ENCODE measurements at regions not wholly inside any gene's neighbourhood (a gene's known extent, or its start where the extent isn't known, plus 50 kb on each side); places are given as distances from the start of the nearest gene placed in this dataset.

DNA sequence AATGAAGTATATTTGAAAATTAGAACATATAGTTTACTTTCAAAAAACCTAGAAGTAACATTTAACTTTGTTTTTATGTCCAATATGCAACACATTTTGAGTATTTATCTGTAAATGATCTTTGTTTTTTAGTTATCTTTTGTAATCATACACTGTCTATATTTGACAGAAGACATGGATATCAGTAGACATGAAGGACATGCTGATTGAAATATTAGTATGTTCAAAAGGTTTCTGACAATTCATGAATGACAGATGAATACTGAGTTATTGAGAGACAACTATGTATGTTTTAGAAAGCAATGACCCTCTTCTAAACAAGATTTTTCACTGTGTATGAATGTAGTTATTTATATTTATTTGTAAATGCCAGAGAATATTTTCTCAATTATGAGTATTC is 215.6 kb upstream of the TMEFF2 start:
- H3K79me2 ChIP-seq (ENCODE audit: control insufficient read depth, insufficient read depth, low read length): no peaks in the 10 kb centered on the region
- no peaks in the 10 kb centered on the region for H3K9me3 ChIP-seq (replicated peaks; ENCODE audit: control insufficient read depth, insufficient read depth, low read length)
- H3K9ac ChIP-seq (replicated peaks; ENCODE audit: extremely low read depth, insufficient read depth, low read length): no peak overlapping the region
- no peaks in the 10 kb centered on the region for H4K20me1 ChIP-seq (replicated peaks; ENCODE audit: control insufficient read depth, extremely low read depth, insufficient read depth, low read length)
- H3K9me1 ChIP-seq (replicated peaks; ENCODE audit: control insufficient read depth, extremely low read depth, insufficient read depth, low read length): no peaks in the 10 kb centered on the region
- dilution Hi-C loops (cut with MboI; ENCODE audit: extremely low pct_ligation_motif_present, low sequenced_read_pairs) (no loop called here), intact Hi-C loops (cut with micrococcal nuclease) (no loop called here)
- H3K27me3 ChIP-seq (ENCODE audit: control insufficient read depth in 2 of 2, insufficient read depth in 2 of 2, low read length in 2 of 2): no peaks in the 10 kb centered on the region
- H3K27ac ChIP-seq (ENCODE audit: insufficient read depth, low read depth, low read length): no peak overlapping the region
- ChIA-PET POLR2A (no interaction called here), CTCF (no interaction called here)
- no peak overlapping the region for H3K4me3 ChIP-seq (replicated peaks in 1 of 3; ENCODE audit: insufficient read depth in 1 of 3, low read depth in 1 of 3, low read length in 3 of 3)
- H3K36me3 ChIP-seq (ENCODE audit: control insufficient read depth in 2 of 2, extremely low read depth in 1 of 2, insufficient read depth in 2 of 2, low read length in 2 of 2): no peaks in the 10 kb centered on the region
- DNase-seq (ENCODE audit: low read depth, low spot score) (no peak), FAIRE-seq (no peak)
- no peaks in the 10 kb centered on the region for H3K4me1 ChIP-seq (ENCODE audit: control insufficient read depth, extremely low read depth, insufficient read depth, low read length)
- BruUV-seq (replicated peaks): no TSS peak
- H3K4me2 ChIP-seq (ENCODE audit: insufficient read depth, low read length): no peak overlapping the region
- H2AFZ ChIP-seq (ENCODE audit: low read depth, low read length): no peak overlapping the region
- no peak for TF ChIP-seq MYC (IDR thresholded peaks at IDR 0.05; ENCODE audit: low read depth, low read length)
- TF ChIP-seq, protein P1, sequence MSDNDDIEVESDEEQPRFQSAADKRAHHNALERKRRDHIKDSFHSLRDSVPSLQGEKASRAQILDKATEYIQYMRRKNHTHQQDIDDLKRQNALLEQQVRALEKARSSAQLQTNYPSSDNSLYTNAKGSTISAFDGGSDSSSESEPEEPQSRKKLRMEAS (IDR thresholded peaks at IDR 0.05; ENCODE audit: insufficient read depth, insufficient read length): no peak
- TF ChIP-seq, protein P2, sequence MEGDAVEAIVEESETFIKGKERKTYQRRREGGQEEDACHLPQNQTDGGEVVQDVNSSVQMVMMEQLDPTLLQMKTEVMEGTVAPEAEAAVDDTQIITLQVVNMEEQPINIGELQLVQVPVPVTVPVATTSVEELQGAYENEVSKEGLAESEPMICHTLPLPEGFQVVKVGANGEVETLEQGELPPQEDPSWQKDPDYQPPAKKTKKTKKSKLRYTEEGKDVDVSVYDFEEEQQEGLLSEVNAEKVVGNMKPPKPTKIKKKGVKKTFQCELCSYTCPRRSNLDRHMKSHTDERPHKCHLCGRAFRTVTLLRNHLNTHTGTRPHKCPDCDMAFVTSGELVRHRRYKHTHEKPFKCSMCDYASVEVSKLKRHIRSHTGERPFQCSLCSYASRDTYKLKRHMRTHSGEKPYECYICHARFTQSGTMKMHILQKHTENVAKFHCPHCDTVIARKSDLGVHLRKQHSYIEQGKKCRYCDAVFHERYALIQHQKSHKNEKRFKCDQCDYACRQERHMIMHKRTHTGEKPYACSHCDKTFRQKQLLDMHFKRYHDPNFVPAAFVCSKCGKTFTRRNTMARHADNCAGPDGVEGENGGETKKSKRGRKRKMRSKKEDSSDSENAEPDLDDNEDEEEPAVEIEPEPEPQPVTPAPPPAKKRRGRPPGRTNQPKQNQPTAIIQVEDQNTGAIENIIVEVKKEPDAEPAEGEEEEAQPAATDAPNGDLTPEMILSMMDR (IDR thresholded peaks at IDR 0.05; ENCODE audit: extremely low read depth in 1 of 2, insufficient read depth in 1 of 2, low read depth in 1 of 2, low read length in 2 of 2): no peak
- no peak for TF ChIP-seq GATA2 (IDR thresholded peaks at IDR 0.05; ENCODE audit: insufficient read depth, insufficient read length, low read depth, low read length)
- TF ChIP-seq FOS (IDR thresholded peaks at IDR 0.05; ENCODE audit: borderline replicate concordance, insufficient read depth, low read length): no peak
- TF ChIP-seq POLR2A (IDR thresholded peaks at IDR 0.05; ENCODE audit: low read depth, low read length): no peak
- TF ChIP-seq JUN (IDR thresholded peaks at IDR 0.05; ENCODE audit: borderline replicate concordance, insufficient read depth, insufficient read length, low read depth): no peak
- no peak for TF ChIP-seq EZH2 (IDR thresholded peaks at IDR 0.05; ENCODE audit: borderline replicate concordance, low read depth, low read length, severe bottlenecking)
- TF ChIP-seq POLR2AphosphoS5 (IDR thresholded peaks at IDR 0.05; ENCODE audit: insufficient read depth, low read depth, low read length): no peak

All from endothelial cell of umbilical vein (primary cell).